ENCODE measurements at regions not wholly inside any gene's neighbourhood (a gene's known extent, or its start where the extent isn't known, plus 50 kb on each side); places are given as distances from the start of the nearest gene placed in this dataset.
"Not testable (repeated sequence)": the region's sequence is repeated elsewhere in the genome, so short reads cannot be mapped to it uniquely, and the experiment has no call there.

DNA sequence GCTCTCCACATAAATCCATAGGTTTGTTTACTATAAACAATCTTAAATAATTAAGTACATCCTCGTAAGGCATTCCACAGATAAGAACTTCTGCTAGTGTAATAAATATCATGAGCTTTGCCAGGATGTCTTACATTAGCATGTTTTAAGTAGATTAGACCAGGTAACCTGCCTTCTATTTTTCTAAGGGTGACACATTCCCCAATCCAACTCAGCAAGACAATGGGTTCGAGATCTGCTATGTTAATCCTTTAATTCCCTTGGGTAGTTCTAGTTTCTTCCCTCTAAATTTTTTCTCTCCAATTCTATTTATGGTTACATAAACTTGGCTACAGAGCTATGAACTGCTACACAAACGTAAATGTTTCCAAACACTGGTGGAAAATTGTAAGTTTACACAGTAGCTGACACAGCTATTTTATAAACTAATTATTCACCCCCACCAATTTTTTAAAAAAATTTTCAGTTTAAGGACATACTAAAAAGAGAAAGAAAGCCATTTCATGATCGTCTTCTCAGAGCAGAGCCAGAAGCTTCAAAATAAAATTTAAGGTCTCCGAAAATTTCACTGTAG lies 386.5 kb upstream of the SLC39A10 start:
- no peak for DNase-seq

DNA sequence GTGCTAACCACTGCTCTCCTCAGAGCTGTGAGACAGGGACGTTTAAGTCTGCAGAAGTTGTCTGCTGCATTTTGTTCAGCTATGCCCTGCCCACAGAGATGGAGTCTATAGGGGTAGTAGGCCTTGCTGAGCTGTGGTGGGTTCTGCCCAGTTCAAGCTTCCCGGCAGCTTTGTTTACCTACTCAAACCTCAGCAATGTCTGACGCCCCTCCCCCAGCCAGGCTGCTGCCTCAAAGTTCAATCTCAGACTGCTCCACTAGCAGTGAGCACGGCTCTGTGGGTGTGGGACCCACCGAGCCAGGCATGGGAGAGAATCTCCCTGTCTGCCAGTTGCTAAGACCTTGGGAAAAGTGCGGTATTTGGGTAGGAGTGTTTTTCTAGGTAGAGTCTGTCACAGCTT lies 387.8 kb upstream of the SLC39A10 start:
- no peak for DNase-seq

DNA sequence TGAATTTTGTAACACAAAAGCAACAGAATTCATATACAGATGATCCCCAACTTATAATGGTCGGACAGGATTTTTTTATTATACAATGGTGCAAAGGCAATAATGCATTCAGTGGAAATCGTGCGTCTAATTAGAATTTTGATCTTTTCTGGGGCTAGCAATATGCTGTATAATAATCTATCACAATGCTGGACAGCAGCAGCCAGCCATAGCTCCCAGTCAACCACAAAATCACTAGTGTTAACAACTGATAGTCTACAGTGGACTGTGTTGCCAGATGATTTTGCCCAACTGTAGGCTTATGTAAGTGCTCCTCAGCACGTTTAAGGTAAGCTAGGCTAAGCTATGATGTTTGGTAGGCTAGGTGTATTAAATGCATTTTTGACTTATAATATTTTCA lies 399.0 kb upstream of the SLC39A10 start:
- DNase-seq = no peak

DNA sequence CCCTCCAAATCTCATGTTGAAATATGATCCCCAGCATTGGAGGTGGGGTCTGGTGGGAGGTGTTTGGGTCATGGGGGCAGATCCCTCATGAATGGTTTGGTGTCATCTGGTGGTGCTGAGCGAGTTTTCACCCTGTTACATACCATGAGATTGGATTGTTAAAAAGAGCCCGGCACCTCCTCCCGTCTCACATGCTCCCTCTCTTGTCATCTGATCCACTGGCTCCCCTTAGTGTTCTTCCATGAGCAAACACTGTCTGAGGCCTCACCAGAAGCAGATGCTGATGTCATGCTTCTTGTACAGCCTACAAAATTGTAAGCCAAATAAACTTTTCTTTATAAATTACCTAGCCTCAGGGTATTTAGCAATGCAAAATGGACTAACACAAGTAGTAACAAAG lies 405.0 kb upstream of the SLC39A10 start:
- DNase-seq = no peak

DNA sequence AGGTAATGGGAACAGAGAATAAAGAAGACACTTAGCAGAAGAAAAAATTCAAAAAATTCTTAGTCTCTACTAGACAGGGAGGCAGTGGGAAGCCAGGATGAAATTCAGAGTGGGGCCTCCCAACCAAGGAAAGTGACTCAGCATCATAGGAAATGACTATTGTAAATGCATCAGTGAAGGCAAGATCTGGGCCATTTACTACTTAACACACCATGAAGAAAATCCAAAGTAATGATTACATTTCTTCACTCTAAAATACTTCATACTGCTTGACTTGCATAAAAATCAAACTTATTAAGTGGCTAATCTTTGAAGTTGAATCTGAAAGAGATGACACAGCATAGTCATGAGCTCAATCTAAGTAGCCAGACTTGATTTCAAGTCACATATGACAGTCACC lies 405.8 kb upstream of the SLC39A10 start:
- DNase-seq = no peak

DNA sequence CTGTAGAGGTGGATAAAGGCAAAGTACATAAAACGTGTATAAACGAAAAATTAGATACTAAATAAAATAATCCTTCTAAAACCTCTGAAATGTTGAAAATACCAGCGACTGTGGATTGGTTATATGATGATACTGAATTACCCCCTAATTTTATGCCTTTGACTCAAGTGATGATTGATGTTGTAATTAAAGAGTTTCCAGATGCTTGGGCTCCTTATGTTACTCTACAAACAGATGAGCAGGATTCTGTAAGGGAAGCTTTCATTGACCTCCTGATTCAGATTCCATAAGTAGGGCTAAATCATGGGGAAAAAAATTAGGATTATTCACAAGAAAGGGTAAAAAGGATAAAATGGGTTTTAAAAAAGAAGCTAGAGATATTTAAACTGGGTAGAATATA lies 418.2 kb upstream of the SLC39A10 start:
- no peak for DNase-seq

- no peak for DNase-seq
Observed at GRCh38 chr2:195238379-195238778, 418.6 kb upstream of the SLC39A10 start.

GRCh38 chr2:195228547-195228946 lies 428.5 kb upstream of the SLC39A10 start:
- not testable (repeated sequence) for DNase-seq

DNA sequence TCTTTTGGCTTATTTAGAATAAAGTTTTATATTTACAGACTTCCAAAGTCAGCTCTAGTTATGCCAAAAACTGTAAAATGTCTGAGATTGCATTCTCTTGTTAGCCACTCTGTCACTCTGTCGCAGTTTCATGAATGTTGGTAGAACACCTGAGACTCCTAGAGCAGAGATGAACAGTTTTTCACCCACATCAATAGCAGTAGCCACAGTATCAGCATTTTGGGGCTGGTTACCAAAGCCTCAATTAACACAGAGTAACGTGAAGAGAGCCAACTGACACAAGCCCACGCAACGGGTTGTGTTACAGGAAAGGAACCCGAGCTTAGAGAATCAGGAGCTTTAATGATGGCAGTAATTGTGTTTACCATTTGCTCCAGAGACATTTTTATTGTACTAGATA lies 443.0 kb upstream of the SLC39A10 start:
- DNase-seq = no peak

- no peak for DNase-seq
Observed at GRCh38 chr2:195212586-195212985, 444.4 kb upstream of the SLC39A10 start.

- no peak for DNase-seq
Observed at GRCh38 chr2:195202163-195202845, 454.7 kb upstream of the SLC39A10 start.

DNA sequence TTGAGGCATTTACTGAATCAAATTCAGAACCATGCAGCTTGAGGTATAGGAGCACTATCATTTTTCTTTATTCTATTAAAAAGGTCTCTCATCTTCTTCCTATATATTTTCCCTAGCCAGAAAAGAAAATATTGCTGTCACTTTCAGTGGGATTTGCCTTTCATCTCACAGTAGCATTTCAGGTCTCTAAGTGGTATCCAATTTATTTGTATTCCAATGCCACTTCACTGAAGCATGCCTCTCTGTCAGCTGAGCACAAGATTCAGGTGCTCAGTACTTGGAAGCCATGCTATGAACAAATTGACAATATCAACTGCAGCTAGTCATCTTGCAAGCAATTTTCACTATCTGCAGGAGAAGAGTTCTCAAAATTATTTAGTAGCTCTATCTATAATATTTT lies 457.2 kb upstream of the SLC39A10 start:
- no peak for DNase-seq

DNA sequence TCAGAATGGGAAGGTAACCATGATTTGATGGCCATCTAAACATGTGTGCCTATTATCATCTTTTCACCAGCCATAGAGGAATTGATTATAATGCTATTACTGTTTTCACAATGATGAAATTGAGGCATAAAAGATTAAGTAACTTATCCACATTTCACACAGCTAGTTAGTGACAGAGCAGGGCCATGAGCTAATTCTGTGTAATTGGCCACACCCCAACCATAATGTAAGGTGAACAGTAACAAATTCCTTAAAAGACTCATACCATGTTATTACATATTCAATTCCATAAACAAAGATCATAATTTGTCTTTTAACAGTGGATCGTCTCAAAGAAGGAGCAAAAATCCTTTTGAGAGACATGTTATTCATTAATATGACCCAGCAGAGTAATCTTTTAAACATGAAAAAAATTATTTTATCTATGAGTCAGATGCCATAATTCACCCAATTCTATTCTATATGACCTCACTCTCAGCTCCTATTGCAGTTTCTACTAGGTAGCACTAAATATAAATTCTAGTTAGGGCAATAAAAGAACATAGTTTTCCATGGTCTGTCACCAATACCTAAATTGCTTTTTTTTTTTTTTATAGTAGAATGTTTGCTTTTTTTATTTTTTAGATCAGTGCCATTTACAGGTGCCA lies 475.8 kb upstream of the SLC39A10 start:
- no peak for DNase-seq

GRCh38 chr2:195168369-195168768 lies 488.7 kb upstream of the SLC39A10 start:
- no peak for DNase-seq

GRCh38 chr2:195164930-195165329 lies 492.1 kb upstream of the SLC39A10 start:
- DNase-seq = no peak

DNA sequence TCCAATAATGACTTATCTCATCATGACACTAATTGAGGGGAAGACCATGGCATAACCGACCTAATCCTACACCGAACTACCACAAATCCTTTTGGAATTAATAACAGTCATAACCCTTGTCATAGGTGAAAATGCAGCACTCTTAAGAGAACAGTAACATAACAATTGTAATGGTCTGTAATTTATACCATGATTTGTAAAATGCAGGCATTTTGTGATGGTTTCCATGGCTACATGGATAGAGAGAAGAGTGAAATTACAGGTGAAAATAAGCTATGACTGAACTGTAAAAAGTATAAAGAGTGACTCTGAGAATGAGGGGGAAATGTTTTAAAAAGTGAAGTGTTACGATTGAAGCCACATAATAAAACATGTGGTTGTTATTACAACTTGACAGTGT lies 494.1 kb upstream of the SLC39A10 start:
- DNase-seq = no peak

DNA sequence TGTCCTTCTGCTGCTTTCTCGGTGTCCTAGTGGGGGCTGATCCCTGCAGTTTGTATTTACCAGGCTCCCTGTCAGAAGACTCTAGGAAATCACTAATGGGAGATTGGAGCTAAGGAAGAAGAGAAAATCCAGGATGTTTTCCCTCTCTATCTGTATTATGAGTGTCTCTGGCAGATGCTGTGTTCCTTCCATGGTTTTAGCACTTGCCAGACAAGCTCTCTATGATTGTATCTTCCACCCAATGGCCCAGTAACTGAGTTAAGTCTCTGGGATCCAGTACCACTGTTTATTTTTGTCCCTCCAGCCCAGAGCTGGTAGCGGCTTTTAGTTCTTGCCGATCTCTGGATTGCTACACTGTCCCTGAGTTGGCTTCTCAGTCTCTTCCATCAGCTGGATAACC lies 494.8 kb upstream of the SLC39A10 start:
- DNase-seq = no peak

DNA sequence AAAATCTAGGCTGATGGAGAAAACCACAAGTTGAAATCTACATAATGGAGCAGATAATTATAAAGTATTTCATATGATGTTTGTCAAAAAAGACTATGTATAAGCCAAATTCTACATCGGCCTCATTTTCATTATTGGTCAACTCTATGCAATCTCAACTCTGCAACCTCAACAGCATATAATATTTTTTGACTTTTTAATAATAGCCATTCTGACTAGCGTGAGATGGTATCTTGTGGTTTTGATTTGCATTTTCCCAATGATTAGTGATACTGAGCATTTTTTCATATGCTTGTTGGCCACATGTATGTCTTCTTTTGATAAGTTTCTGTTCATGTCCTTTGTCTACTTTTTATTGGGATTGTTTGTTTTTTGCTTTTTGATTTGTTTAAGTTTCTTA lies 496.1 kb upstream of the SLC39A10 start:
- DNase-seq = no peak

GRCh38 chr2:195151711-195152110 lies 505.3 kb upstream of the SLC39A10 start:
- no peak for DNase-seq

DNA sequence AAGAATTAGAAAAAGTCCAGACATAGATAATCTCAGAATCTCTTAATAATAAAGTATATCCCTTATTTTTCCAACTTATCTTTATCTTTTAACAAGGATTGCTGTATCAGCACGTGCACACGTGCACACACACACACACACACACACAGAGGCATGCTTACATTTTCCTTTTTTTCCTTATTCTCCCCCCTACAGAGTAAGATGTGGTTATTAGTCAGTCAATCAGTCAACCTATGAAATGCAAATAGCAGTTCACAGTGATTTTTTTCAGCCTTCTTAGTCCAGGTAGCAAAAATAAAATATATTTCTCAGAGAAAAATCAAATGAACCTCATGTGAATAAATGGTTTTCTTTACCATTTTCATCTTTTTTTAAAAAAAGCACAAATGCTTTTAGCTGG lies 506.2 kb upstream of the SLC39A10 start:
- DNase-seq = no peak

- DNase-seq = no peak
Observed at GRCh38 chr2:195148004-195148403, 509.0 kb upstream of the SLC39A10 start.

DNA sequence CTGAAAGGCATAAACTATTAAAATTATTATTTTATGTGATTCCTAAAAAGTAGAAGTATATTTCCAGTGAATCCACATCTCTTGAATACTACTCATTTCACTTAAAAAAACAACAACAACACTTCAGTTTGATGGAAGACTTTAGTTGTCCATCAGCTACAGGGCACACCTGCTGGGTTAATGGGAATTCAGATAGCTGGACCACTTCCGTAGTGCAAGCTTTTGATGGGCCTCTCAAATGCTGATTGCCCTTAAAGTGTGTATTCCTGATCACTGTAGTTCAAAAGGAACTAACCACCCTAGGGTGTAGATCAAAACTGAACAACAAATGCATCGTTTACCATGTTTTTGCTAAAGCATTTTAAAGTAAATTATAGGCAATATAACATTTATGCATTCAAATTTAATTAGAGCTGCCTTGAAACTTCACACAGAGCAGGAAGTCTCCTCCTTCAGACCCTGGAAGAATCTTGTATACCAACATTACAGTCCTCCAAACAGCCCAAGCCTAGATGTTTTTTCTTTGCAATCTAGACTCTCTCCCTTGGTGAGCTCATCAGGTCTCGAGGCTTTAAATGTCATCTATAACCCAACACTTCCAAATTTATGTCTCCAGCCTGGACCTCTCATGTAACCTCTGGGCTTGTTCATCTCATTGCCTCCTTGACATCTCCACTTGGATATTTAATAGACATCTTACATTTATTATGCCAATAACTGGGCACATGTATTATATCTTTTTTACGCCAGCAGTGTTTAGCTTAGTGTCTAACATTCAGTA lies 510.1 kb upstream of the SLC39A10 start:
- no peak for DNase-seq

- no peak for DNase-seq
Observed at GRCh38 chr2:195138435-195138834, 518.6 kb upstream of the SLC39A10 start.

DNA sequence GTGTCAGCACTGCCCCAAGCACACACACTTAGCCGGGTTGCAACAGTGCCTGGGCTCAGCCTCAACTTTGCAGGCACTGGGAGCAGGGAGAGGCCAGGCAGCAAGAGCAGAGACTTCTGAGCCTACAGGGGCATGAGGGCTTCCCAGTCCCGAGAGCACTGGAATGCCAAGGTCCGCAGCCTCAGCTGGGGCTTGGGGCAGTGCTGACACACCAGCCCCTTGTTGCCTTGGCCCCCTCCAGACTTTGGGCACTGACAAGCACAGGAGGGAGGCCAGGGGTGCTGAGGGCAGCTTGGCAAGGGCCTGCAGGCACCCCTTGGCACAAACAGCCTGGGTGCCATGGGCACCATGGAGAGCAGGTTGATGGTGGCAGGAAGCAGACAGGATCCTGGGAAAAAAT lies 531.1 kb upstream of the SLC39A10 start:
- not testable (repeated sequence) for DNase-seq

Data from 8988T (cell line).